Activated CD8-positive, alpha-beta T cell treated with anti-CD3 and anti-CD28 coated beads for 36 hours (primary cell): ENCODE measurements at regions not wholly inside any gene's neighbourhood (a gene's known extent, or its start where the extent isn't known, plus 50 kb on each side); places are given as distances from the start of the nearest gene placed in this dataset.

Experiments
- ATAC-seq: fragments of 200-7000 bp; cut with Tn5 transposase; one replicate; pipeline ENCODE4 v1.10.0; 2021; ENCODE audit warnings: mild to moderate bottlenecking, moderate library complexity
- CTCF ChIA-PET: fragments of 350-600 bp; sonication (Branson Sonifier 250); formaldehyde crosslinking; loops from one replicate; lab custom pipeline; 2021; ENCODE audit warnings: antibody characterized with exemption; lab: Charles Lee
- POLR2A ChIA-PET: fragments of 350-600 bp; sonication (Branson Sonifier 250); formaldehyde crosslinking; loops from one replicate; lab custom pipeline; 2021; ENCODE audit warnings: antibody characterized with exemption; lab: Charles Lee
- DNase-seq: peaks from one replicate; pipeline ENCODE4 v3.0.0-alpha.2; 2020
- H3K27ac Mint-ChIP-seq: one replicate; pipeline ENCODE4 v1.8.0; 2021; ENCODE audit warnings: mild to moderate bottlenecking, mixed read lengths
- H3K27me3 Mint-ChIP-seq: one replicate; pipeline ENCODE4 v1.8.0; 2021; ENCODE audit warnings: mixed read lengths
- H3K36me3 Mint-ChIP-seq: one replicate; pipeline ENCODE4 v1.8.0; 2021; ENCODE audit warnings: low read depth, mixed read lengths
- H3K4me1 Mint-ChIP-seq: one replicate; pipeline ENCODE4 v1.8.0; 2021; ENCODE audit warnings: low read depth, mixed read lengths
- H3K4me3 Mint-ChIP-seq: one replicate; pipeline ENCODE4 v1.8.0; 2021; ENCODE audit warnings: mild to moderate bottlenecking, moderate library complexity, mixed read lengths
- H3K9me3 Mint-ChIP-seq: one replicate; pipeline ENCODE4 v1.8.0; 2021; ENCODE audit warnings: mixed read lengths
- CTCF ChIP-seq: fragments of 200-600 bp; IDR thresholded peaks from one replicate; pipeline ENCODE4 v1.8.0; 2022; ENCODE audit warnings: antibody characterized with exemption, mild to moderate bottlenecking
- intact Hi-C: fragments of 100-400 bp; cut with micrococcal nuclease; formaldehyde crosslinking; loops from one replicate; pipeline ENCODE4 v1.10.0; 2022

DNA sequence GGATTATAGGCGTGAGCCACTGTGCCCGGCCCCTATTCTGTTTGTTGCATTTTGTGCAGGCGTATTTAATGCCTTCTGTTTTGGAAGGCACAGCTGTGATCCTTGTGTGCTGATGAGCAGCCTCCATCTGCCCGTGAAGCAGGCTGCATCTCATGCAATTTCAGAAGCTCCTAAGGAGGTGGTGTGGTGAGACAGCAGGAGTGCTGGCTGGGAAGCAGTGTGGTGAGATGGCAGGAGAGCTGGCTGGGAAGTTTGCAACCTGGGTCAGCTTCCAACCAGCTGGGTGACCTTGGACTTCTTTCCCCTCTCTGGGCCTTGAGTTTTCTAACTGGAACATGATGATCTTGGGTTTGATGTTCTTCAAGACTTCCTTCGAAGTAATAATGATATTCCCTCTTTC is 525.1 kb downstream of the TBC1D22A start:
- intact Hi-C loops = no loop called here
- H3K9me3 Mint-ChIP-seq = no peaks in the 10 kb centered on the region
- no peak overlapping the region for H3K27ac Mint-ChIP-seq
- ATAC-seq (no peak), DNase-seq (no peak)
- H3K27me3 Mint-ChIP-seq = no peaks in the 10 kb centered on the region
- no peaks in the 10 kb centered on the region for H3K36me3 Mint-ChIP-seq
- no peak for TF ChIP-seq CTCF
- no peak overlapping the region for H3K4me3 Mint-ChIP-seq
- ChIA-PET CTCF (no interaction called here), POLR2A (no interaction called here)
- H3K4me1 Mint-ChIP-seq = no peaks in the 10 kb centered on the region

DNA sequence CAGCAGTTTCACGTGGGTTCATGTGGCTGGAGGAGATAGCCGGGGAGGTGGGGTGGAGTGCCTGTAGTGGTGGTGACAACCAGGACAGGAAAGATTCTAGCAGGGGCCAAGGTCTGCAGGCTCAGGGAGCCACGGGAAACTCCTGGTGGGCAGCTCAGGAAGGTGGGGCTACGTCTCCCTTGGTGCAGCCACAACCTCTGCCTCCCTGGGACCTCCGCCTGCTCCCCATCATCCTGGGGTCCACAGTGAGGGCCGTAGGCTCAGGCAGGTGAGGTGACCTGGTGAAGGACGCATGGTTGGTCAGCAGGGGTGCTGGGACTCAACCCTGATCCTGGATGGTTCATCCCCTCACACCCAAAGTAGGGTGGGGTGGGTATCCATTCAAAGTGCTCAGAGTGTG is 524.1 kb downstream of the TBC1D22A start:
- POLR2A ChIA-PET = no interaction called here
- H3K36me3 Mint-ChIP-seq = no peaks in the 10 kb centered on the region

GRCh38 chr22:47285981-47286380 is 523.5 kb downstream of the TBC1D22A start:
- ChIA-PET CTCF (no interaction called here), POLR2A (no interaction called here)
- intact Hi-C loops = no loop called here
- Mint-ChIP-seq H3K36me3 (no peaks in the 10 kb centered on the region), H3K27me3 (no peaks in the 10 kb centered on the region), H3K9me3 (no peaks in the 10 kb centered on the region), H3K4me1 (no peaks in the 10 kb centered on the region), H3K27ac (no peak overlapping the region), H3K4me3 (no peak overlapping the region)
- TF ChIP-seq CTCF = no peak
- DNase-seq = no peak
- ATAC-seq = no peak

More for the DNA sequence above, 524.1 kb downstream of the TBC1D22A start:
- Mint-ChIP-seq H3K9me3 (no peaks in the 10 kb centered on the region), H3K4me1 (no peaks in the 10 kb centered on the region), H3K4me3 (no peak overlapping the region), H3K27me3 (no peaks in the 10 kb centered on the region), H3K27ac (no peak overlapping the region)
- DNase-seq (no peak), ATAC-seq (no peak)
- CTCF ChIA-PET = no interaction called here
- intact Hi-C loops = no loop called here
- no peak for TF ChIP-seq CTCF

DNA sequence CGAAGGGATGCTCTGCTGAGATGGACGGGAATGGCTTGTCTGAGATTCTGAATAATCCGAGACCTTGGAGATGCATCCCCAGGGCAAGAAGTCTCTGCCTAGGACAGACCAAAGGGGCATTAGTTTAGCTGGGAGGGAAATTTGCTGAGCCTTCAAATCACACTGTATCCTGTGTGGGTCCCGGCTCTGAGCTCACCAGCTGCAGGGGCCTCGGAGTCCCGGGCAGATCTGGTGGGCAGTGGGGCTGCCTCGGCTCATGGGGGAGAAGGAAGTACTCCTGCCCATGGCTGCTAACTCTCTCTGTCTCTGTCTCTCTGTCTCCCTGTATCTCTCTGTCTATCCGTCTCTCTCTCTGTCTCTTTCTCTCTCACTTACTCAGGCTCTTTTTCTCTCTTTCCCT is 522.4 kb downstream of the TBC1D22A start:
- Mint-ChIP-seq H3K27ac (no peak overlapping the region), H3K9me3 (no peaks in the 10 kb centered on the region), H3K4me3 (no peak overlapping the region), H3K27me3 (no peaks in the 10 kb centered on the region), H3K36me3 (no peaks in the 10 kb centered on the region), H3K4me1 (no peaks in the 10 kb centered on the region)
- TF ChIP-seq CTCF = no peak
- CTCF ChIA-PET = no interaction called here
- intact Hi-C loops = no loop called here
- no peak for DNase-seq
- ATAC-seq = no peak
- POLR2A ChIA-PET = no interaction called here

GRCh38 chr22:47284360-47284759 is 521.9 kb downstream of the TBC1D22A start:
- intact Hi-C loops = no loop called here
- ChIA-PET CTCF (no interaction called here), POLR2A (no interaction called here)
- Mint-ChIP-seq H3K36me3 (no peaks in the 10 kb centered on the region), H3K27ac (no peak overlapping the region), H3K9me3 (no peaks in the 10 kb centered on the region), H3K4me1 (no peaks in the 10 kb centered on the region), H3K4me3 (no peak overlapping the region), H3K27me3 (no peaks in the 10 kb centered on the region)
- TF ChIP-seq CTCF = no peak
- no peak for ATAC-seq
- no peak for DNase-seq
